SKM-1 (cell line): ENCODE measurements at regions not wholly inside any gene's neighbourhood (a gene's known extent, or its start where the extent isn't known, plus 50 kb on each side); places are given as distances from the start of the nearest gene placed in this dataset.
"Not testable (repeated sequence)": the region's sequence is repeated elsewhere in the genome, so short reads cannot be mapped to it uniquely, and the experiment has no call there.

ENCODE experiments used
- DNase-seq: peaks from one replicate; lab custom pipeline; 2025; ENCODE audit not compliant: unreplicated experiment; lab: John Stamatoyannopoulos, UW

DNA sequence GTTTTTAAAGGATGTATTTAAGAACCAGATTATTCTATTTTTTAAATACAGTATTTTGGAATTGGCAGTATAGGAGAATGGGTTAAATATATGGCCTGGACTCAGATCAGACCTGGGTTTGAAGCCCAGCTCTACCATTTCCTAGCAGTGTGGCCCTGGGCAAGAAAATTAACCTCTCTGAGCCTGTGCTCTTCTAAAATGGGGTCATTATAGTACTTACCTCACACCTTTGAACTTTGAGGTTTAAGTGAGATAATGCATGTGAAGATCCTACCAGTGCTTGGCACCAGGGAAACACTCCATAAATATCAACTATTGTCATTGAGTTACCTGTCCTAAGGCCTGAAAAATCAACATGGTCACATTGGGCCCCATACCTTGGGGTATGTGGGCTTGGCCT, 93.4 kb upstream of the WSB1 start:
- DNase-seq = no peak

DNA sequence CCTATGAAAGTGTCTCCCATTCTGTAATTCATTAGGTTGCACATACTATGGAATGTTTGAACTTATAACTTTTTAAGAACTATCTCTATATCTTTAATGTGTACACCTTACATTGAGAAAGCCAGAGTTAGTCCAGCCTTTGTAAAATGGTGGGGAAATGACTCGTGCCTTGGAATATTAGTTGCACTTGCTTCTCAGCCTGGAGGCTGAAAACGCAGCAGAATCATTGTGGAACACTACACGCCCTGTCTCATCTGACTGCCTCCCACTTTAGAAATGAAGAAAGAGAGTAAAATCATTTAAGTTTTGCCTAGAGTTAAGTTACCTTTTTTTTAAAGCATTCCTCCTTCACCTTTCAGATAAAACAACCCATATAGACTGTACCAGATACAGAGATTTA, 90.7 kb upstream of the WSB1 start:
- no peak for DNase-seq

DNA sequence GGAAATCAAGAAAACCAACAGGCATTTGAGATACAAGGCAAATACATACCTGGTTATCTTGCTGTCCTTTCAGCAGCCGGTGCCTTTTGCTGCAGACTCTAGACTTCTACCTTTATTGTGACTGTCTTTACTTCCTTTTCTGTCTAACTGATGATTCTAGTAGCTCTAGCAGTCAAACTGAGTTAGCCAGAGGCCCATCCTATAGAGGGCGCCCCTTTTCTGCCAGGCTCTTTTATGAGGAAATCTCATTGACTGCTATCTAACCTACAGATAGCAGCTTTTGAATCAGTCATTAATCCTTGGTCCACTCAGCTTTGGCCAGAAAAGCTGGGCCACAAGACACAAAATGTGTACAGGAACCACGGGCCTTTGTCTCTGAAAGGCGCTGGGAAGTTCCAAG, 87.5 kb upstream of the WSB1 start:
- DNase-seq = peak; percentile 48

GRCh38 chr17:27207073-27207513, 86.8 kb upstream of the WSB1 start:
- DNase-seq = no peak

DNA sequence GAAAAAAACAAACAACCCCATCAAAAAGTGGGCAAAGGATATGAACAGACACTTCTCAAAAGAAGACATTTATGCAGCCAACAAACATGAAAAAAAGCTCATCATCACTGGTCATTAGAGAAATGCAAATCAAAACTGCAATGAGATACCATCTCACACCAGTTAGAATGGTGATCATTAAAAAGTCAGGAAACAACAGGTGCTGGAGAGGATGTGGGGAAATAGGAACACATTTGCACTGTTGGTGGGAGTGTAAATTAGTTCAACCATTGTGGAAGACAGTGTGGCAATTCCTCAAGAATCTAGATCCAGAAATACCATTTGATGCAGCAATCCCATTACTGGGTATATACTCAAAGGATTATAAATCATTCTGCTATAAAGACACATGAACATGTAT, 85.5 kb upstream of the WSB1 start:
- not testable (repeated sequence) for DNase-seq

DNA sequence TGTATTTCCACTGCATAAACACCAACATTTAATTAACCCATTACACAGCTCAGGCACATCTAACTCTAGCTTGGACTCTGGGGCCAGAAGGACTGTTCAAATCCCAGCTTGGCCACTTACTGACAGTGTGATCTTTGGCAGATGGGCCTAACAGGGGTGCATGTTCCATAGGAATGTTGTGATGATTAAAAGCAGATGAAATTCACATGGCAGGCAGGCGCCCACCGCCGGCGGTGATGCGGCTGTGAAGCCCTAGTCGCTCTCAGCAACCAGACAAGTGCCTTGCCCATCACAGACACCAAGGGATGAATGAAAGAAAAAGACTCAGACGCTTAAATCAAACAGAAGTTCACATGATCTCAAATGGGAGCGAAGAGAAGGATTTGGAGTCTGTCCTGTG, 84.6 kb upstream of the WSB1 start:
- no peak for DNase-seq

DNA sequence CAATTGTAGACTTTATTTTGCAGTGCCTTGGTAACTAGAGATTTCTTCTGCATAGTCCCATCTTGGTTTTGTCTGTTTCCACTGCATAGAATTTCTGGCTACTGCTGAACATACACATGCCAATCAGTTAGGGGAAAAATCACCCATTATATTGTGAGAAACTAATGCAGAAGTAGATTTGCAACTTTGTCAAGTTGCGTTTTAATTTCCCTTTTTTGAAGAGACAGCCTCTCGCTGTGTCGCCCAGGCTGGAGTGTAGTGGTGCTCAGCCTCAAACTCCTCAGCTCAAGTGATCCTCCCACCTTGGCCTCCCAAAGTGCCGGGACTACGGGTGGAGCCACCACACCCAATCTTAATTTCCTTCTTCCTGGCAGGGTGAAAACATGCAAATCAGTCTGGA, 83.1 kb upstream of the WSB1 start:
- DNase-seq = not testable (repeated sequence)

GRCh38 chr17:27216836-27217235, 77.1 kb upstream of the WSB1 start:
- DNase-seq = peak; percentile 38

DNA sequence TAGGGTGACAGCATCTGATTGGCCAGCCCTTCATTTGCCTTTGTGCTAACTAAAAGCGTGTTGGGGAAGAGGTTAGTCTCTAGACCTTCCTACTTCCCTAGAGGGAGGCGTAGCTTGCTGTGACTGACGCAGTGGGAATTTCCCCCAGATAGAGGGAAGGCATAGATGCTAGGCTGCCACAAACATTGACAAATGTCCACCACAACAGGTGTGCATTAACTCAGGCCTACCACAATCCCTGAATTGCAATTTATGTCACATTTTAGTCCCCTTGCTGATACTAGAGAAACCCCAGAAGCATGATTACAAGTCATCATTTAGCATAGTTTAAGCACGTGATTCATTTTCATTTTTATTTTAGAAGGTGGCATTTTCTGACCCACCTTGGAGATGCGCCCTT, 76.3 kb upstream of the WSB1 start:
- DNase-seq = no peak

DNA sequence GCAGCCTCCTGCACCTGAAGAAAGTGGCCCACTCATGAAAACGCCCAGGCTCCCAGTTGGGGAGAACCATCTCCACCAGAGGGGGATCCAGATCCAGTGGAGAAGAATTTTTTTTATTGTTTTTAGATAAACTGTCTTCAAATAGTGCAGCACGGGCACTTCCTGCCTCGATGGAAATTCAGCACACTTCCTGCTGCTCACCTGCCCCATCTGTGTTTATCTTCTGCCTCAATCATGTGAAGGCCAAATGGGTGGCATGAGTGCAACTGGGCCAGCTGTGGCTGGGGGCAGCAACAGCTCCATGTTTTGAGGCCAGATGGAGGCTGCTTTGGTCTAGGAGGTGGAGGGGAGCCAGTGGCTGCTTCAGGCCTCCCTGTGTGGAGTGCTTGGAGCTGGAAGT, 75.9 kb upstream of the WSB1 start:
- no peak for DNase-seq

GRCh38 chr17:27218719-27219488, 75.0 kb upstream of the WSB1 start:
- DNase-seq = no peak

DNA sequence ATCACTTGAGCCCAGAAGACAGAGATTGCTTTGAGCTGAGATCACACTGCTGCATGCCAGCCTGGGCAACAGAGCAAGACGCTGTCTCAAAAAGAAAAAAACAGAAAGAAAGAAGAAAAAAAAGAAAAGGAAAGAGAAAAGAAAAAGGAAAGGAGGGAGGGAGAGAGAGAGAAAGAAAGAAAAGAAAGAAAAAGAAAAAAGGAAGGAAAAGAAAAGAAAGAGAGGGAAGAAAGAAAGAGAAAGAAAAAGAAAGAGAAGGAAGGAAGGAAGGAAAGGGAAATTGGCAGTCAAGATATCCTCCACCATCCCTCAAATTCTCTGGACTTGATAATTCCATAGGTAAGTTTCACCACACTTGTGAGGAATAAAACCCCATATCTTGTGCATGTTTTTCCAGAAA, 71.4 kb upstream of the WSB1 start:
- no peak for DNase-seq

- DNase-seq = no peak
Observed at GRCh38 chr17:27224526-27225315, 69.2 kb upstream of the WSB1 start.

DNA sequence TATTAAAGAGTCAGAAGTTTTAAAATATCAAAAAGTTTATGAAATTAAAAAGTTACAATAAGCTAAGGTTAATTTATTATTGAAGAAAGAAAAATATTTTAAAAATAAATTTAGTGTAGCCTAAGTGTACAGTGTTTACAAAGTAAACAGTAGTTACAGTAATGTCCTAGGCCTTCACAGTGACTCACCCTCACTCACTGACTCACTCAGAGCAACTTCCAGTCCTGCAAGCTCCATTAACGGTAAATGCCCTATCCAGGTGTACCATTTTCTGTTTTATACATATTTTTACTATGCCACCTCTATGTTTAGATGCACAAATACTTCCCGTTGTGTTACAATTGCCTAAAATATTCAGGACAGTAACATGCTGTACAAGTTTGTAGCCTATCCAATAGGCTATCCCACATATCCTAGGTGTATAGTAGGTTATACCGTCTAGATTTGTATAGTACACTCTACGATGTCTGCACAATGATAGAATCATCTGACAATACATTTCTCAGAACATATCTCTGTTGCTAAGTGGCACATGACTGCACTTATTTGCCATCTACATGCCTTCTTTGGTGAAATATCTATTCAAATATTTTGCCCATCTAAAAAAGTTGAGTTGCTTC, 67.2 kb upstream of the WSB1 start:
- DNase-seq = no peak

- DNase-seq = no peak
Observed at GRCh38 chr17:27230996-27231395, 62.9 kb upstream of the WSB1 start.

DNA sequence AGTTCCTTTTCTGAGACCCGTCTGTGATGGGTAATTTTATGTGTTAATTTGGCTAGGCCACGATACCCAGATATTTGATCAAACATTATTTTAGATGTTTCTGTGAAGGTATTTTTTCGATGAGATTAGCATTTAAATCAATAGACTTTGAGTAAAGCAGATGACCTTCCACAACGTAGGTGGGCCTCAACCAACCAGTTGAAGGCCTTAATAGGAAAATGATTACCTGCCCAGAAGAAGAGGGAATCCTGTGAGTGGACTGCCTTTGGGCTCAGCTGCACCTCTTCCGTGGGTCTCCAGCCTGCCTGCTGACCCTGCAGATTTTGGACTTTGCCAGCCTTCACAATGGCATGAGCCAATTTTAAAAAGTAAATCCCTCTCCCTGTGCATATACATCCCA, 61.6 kb upstream of the WSB1 start:
- DNase-seq = no peak

DNA sequence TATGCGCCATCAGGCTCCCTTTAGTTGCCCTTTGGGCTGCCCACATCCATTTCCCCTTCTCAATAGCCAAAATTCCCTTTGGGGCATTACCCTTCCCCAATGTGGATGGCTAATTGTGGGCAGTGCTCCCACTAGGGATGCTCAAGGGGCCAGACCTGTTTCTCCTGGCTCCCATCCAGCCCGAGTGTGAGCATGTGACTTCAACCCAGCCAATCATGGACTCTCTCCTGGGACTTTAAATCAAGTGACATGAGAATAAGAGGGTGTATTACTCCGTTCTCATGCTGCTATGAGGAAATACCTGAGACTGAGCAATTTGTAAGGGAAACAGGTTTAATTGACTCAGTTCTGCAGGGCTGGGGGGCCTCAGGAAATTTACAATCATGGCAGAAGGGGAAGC, 60.9 kb upstream of the WSB1 start:
- no peak for DNase-seq

DNA sequence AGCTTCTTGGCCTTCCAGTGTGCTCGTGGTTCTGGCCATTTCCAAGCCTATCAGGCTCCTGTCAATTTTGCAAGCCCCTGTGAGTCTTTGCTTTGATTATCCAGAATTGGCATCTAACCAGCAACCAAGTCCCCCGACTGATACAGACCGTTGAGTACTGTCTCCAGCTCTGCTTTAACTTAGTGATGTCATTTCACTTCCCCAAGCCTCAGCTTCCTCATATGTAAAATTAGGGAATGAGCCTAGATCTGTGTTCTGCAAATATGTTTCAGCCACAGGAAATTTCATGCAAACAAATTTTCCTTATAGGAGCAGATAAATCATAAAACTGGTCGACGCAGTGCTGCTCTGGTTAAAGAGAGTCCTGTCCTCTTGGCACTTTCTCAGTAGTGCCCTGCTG, 60.1 kb upstream of the WSB1 start:
- DNase-seq = peak; percentile 46

DNA sequence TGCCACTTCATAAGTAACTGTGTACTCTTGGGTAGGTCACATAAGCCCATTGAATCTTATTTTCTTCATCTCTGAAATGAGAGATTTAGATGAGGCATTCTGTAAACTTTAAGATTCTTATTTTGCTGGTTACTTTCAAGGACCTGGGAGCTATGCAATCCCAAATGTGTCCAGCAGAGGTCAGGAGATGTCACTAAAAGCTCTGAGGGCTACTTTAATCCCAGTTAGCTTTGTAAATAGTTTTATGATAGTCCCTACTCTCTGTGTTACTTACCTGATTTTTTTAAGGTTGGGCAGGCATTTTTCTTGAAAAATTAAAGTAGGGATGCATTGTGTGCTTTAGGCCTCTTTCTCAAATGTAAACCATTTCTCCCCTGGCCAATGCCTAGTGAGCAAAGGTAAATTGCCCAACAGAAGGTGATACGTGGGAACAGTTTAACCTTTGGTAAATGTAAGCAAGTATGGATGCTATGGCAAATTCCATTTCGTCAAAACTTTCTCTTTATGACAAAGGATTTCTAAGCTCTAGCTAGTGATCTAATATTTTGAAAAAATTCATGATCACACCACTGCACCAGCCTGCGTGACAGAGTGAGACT, 57.1 kb upstream of the WSB1 start:
- peak; percentile 34 for DNase-seq

- no peak for DNase-seq
Observed at GRCh38 chr17:27237890-27238289, 56.0 kb upstream of the WSB1 start.

DNA sequence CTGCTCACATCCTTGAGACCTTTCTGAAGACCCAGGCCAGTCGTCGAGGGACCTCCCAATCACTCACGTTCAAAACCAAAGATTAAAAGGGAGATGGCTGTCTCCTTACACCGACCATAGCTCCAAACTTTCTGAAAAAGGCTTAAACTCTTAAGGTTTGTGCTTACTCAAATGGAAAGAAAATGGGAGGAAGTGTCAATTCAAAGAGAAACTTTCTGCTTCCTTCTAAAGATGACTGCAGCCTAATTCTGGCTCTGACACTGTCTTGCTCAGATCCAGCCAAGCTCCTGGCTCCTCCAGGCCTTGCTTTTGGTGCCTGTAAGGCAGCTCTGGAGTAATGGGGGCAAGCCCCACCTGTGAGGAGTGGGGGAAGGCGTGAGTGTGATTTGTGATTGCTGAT, 54.9 kb upstream of the WSB1 start:
- no peak for DNase-seq

DNA sequence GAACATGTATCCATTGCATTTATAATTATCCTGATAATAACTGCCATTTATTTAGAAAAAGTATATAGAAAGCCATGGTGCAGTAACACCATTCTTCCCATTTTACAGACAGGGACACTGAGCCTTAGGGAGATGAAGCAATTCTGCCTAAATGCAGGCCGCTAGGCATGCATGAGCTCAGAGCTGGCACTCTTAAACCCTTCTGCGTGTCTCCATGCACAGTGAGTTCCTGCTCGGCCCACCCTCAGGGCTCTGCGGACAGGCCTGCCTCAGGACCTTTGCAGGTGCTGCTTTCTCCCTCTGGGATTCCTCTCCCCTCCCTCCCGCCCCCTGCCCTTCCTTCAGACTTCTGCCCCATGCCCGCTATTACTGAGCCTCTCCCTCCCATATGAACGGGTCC, 54.3 kb upstream of the WSB1 start:
- no peak for DNase-seq
